C4-2B (cell line): ENCODE measurements at regions not wholly inside any gene's neighbourhood (a gene's known extent, or its start where the extent isn't known, plus 50 kb on each side); places are given as distances from the start of the nearest gene placed in this dataset.

ENCODE experiments used
- ZFX ChIP-seq: fragments of 450-650 bp; IDR thresholded peaks from 2 replicates; pipeline ENCODE4 v1.6.1; 2017
- TF ChIP-seq, protein P1 (sequence below): fragments of 450-650 bp; conservative IDR thresholded peaks from 2 replicates; pipeline ENCODE4 v1.5.1; 2017; ENCODE audit warnings: mild to moderate bottlenecking

DNA sequence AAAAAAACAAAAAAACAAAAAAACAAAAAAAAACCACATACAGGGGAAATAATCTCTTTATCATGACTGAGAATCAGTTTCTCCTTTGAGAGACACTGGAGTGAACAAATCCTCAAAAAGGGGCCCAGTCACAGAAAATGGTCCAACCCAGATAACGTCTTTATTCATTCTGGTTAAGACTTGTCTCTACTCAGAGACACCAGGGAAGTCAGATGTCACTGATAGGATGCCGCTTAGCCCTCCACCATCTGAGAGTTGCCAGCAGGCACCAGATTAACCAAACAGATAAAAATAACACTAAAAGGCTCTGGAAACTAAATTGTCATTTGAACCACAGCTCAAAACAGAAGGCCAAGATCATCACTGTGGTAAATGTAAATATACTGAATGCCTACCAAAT, 1163.4 kb upstream of the ATXN8OS start:
- TF ChIP-seq, protein P1, sequence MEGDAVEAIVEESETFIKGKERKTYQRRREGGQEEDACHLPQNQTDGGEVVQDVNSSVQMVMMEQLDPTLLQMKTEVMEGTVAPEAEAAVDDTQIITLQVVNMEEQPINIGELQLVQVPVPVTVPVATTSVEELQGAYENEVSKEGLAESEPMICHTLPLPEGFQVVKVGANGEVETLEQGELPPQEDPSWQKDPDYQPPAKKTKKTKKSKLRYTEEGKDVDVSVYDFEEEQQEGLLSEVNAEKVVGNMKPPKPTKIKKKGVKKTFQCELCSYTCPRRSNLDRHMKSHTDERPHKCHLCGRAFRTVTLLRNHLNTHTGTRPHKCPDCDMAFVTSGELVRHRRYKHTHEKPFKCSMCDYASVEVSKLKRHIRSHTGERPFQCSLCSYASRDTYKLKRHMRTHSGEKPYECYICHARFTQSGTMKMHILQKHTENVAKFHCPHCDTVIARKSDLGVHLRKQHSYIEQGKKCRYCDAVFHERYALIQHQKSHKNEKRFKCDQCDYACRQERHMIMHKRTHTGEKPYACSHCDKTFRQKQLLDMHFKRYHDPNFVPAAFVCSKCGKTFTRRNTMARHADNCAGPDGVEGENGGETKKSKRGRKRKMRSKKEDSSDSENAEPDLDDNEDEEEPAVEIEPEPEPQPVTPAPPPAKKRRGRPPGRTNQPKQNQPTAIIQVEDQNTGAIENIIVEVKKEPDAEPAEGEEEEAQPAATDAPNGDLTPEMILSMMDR: no peak
- TF ChIP-seq ZFX: no peak
